Nephron progenitor cell (in vitro differentiated cells): ENCODE measurements at regions not wholly inside any gene's neighbourhood (a gene's known extent, or its start where the extent isn't known, plus 50 kb on each side); places are given as distances from the start of the nearest gene placed in this dataset.
A peak's percentile ranks its signal among the peaks of the same experiment; 100 is the strongest.
"Not testable (repeated sequence)": the region's sequence is repeated elsewhere in the genome, so short reads cannot be mapped to it uniquely, and the experiment has no call there.

Source experiments
- DNase-seq: peaks from one replicate; pipeline ENCODE4 v3.0.0; 2021
- H3K27ac Mint-ChIP-seq: 2 replicates; pipeline ENCODE4 v1.8.0; 2021; ENCODE audit warnings: mild to moderate bottlenecking, moderate library complexity, mixed read lengths
- H3K27me3 Mint-ChIP-seq: 2 replicates; pipeline ENCODE4 v1.8.0; 2021; ENCODE audit warnings: mild to moderate bottlenecking, low read depth, mixed read lengths; ENCODE audit not compliant: poor library complexity
- H3K36me3 Mint-ChIP-seq: 2 replicates; pipeline ENCODE4 v1.8.0; 2021; ENCODE audit warnings: low read depth, mixed read lengths
- H3K4me1 Mint-ChIP-seq: 2 replicates; pipeline ENCODE4 v1.8.0; 2021; ENCODE audit warnings: mixed read lengths
- H3K4me3 Mint-ChIP-seq: 2 replicates; pipeline ENCODE4 v1.8.0; 2021; ENCODE audit warnings: mild to moderate bottlenecking, moderate library complexity, mixed read lengths
- H3K9me3 Mint-ChIP-seq: 2 replicates; pipeline ENCODE4 v1.8.0; 2021; ENCODE audit warnings: mild to moderate bottlenecking, moderate library complexity, mixed read lengths
- CTCF ChIP-seq: fragments of 200-600 bp; sonication (generic); IDR thresholded peaks from 2 replicates; pipeline ENCODE4 v1.5.0; 2021; ENCODE audit warnings: antibody characterized with exemption

GRCh38 chr12:59365133-59365532, 230.7 kb upstream of the SLC16A7 start:
- Mint-ChIP-seq H3K36me3 (no peaks in the 10 kb centered on the region), H3K27ac (no peak overlapping the region), H3K27me3 (no peaks in the 10 kb centered on the region), H3K4me3 (no peak overlapping the region), H3K9me3 (no peaks in the 10 kb centered on the region), H3K4me1 (no peaks in the 10 kb centered on the region)
- DNase-seq, result no peak
- TF ChIP-seq CTCF, result no peak

DNA sequence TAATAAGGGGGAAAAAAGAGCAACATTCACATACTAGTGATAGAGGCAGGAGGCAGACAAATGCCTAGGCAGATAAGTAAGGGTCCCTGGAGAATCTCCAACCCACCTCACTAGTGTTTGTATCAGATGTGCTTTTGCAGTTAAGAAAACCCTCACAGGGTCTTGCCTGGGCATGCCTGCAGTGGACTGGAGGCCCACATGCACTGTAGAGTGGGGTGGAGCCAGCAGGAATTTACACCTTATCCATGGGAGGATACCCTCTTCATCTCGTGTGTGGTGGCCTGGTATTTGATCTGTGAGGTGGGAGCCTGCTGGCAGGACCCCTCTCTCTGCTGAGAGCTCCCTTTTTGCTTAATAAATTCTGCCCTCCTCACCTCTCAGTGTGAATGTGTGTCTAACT, 238.0 kb upstream of the SLC16A7 start:
- Mint-ChIP-seq H3K4me3 (no peak overlapping the region), H3K27me3 (no peaks in the 10 kb centered on the region), H3K27ac (peak overlapping the region; percentile 73), H3K9me3 (no peaks in the 10 kb centered on the region), H3K36me3 (no peaks in the 10 kb centered on the region), H3K4me1 (peaks cover 13% of the 10 kb centered on the region)
- TF ChIP-seq CTCF, result no peak
- peak; percentile 2 for DNase-seq

- peaks cover 23% of the 10 kb centered on the region for H3K9me3 Mint-ChIP-seq
- H3K4me1 Mint-ChIP-seq, H3K27me3 Mint-ChIP-seq, H3K4me3 Mint-ChIP-seq, H3K36me3 Mint-ChIP-seq, H3K27ac Mint-ChIP-seq: not testable (repeated sequence)
- TF ChIP-seq CTCF, result peak; percentile 27
- peak; percentile 13 for DNase-seq
Observed at GRCh38 chr12:59346248-59346647, 249.6 kb upstream of the SLC16A7 start.

DNA sequence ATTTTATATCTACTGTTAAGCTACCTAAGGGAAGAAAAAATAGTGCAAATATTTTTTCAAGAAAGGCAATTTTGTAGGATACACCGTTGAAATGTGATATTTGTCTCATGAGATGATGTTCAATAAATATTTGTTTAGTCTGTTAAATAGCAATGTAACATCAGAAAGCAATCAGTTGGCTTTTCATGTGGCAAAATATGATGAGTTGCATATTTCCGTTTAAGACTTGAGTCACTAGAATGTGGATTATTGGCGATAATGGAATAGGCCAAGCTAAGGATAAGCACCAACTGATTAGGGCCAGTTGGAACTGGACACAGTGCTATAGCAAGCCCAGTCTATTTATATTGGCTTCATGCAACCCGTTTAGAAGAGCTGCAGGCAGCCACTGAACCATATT, 250.4 kb upstream of the SLC16A7 start:
- Mint-ChIP-seq H3K4me3 (no peak overlapping the region), H3K36me3 (no peaks in the 10 kb centered on the region), H3K27me3 (no peaks in the 10 kb centered on the region), H3K9me3 (peaks cover 23% of the 10 kb centered on the region), H3K27ac (no peak overlapping the region), H3K4me1 (no peaks in the 10 kb centered on the region)
- no peak for TF ChIP-seq CTCF
- no peak for DNase-seq

DNA sequence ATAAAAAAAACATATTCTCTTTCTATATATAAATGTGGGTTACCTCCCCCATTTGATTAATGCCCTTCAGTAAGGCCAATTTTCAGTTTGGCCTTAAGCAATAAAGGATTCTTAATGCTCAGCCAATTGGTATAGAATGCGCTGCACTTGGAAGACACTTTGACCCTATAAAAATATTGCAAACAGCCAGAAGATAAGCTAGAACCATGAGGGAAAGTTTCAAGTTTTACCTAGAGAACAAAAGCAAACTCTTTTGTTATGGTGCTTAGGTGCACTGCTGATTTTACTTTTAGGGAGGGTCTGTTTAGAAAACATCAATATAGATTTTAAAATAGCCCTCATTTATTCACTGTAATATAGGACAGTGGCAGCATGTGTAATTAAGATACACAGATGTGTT, 251.6 kb upstream of the SLC16A7 start:
- Mint-ChIP-seq H3K27ac (no peak overlapping the region), H3K9me3 (peaks cover 28% of the 10 kb centered on the region), H3K4me3 (no peak overlapping the region), H3K4me1 (no peaks in the 10 kb centered on the region), H3K36me3 (no peaks in the 10 kb centered on the region), H3K27me3 (no peaks in the 10 kb centered on the region)
- no peak for TF ChIP-seq CTCF
- no peak for DNase-seq

DNA sequence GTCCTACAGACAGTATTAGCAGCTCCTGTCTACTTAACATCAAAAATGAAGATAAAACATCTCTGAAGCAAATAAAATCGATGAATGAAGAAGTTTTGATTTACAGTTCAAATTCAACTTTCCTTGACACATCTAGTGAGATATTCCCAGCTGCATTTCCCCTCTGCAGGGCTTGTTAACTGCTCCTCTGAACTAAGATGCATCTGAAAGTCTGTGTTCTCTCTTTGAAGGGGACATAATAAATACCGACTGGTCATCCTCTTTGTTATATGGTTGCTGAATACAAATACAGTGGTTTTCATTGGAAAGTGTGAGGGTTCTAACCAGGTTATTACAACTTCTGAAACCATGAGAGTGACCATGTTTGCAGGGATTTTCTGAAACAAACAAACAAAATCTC, 266.4 kb upstream of the SLC16A7 start:
- no peak for DNase-seq
- Mint-ChIP-seq H3K27ac (no peak overlapping the region), H3K9me3 (peaks cover 6% of the 10 kb centered on the region), H3K4me1 (peaks cover 13% of the 10 kb centered on the region), H3K36me3 (no peaks in the 10 kb centered on the region), H3K4me3 (no peak overlapping the region), H3K27me3 (peaks cover 40% of the 10 kb centered on the region)
- TF ChIP-seq CTCF, result no peak

- H3K27ac Mint-ChIP-seq, DNase-seq, H3K9me3 Mint-ChIP-seq, H3K36me3 Mint-ChIP-seq: not testable (repeated sequence)
- peaks cover 13% of the 10 kb centered on the region for H3K4me1 Mint-ChIP-seq
- H3K4me3 Mint-ChIP-seq, result peak overlapping the region; percentile 68
- H3K27me3 Mint-ChIP-seq, result peaks cover 40% of the 10 kb centered on the region
Observed at GRCh38 chr12:59328395-59329075, 267.3 kb upstream of the SLC16A7 start.

DNA sequence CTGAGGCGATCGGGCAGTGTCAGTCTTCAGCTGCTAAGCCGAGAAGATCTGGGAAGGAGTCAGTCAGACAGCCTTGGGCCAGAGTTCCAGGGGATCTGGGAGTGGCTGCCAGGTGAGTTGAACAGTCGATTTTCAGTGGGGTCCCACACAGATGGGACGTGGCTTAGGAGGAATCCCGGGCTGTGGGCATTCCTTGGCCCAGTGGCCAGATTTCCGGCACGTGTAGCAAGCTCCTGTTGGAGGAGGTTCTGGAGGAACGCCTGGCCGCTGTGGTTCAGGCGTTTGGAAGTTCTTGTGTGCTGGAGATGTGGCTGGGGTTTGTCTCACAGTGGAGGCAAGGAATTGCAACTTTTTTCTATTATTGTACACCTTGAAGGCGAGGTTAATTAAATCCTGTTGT, 269.4 kb upstream of the SLC16A7 start:
- H3K27me3 Mint-ChIP-seq, result peaks cover 40% of the 10 kb centered on the region
- peaks cover 13% of the 10 kb centered on the region for H3K4me1 Mint-ChIP-seq
- H3K9me3 Mint-ChIP-seq, H3K27ac Mint-ChIP-seq, DNase-seq, H3K36me3 Mint-ChIP-seq, H3K4me3 Mint-ChIP-seq: not testable (repeated sequence)
